Fibroblast of lung (primary cell): ENCODE measurements at regions not wholly inside any gene's neighbourhood (a gene's known extent, or its start where the extent isn't known, plus 50 kb on each side); places are given as distances from the start of the nearest gene placed in this dataset.

ENCODE experiments used
- CTCF ChIP-seq, 2 donors: IDR thresholded peaks in 1 of 2; conservative IDR thresholded peaks in 1 of 2; 1 replicate in 1 of 2; 2 replicates in 1 of 2; pipeline ENCODE4 v1.5.1; 2011 to 2012; ENCODE audit warnings: low read length in 2 of 2, control low read depth in 1 of 2, inconsistent platforms in 1 of 2, low read depth in 1 of 2, mild to moderate bottlenecking in 1 of 2
- EZH2 ChIP-seq: IDR thresholded peaks from 2 replicates; pipeline ENCODE4 v1.5.1; 2012; ENCODE audit warnings: low read length, control low read depth, mild to moderate bottlenecking; ENCODE audit errors: missing control alignments

- no peak for TF ChIP-seq CTCF (conservative IDR thresholded peaks at IDR 0.05 in 1 of 2, IDR thresholded peaks at IDR 0.05 in 1 of 2; ENCODE audit: low read depth in 1 of 2, low read length in 2 of 2)
- TF ChIP-seq EZH2 = no peak
Observed at GRCh38 chr20:48378976-48379675, 448.7 kb downstream of the PREX1 start.
